ENCODE measurements at regions not wholly inside any gene's neighbourhood (a gene's known extent, or its start where the extent isn't known, plus 50 kb on each side); places are given as distances from the start of the nearest gene placed in this dataset.
A peak's percentile ranks its signal among the peaks of the same experiment; 100 is the strongest.

- no peak for DNase-seq (ENCODE audit: low read depth in 2 of 2)
Measured at GRCh38 chr21:17440969-17441368, 71.9 kb upstream of the CXADR start.

DNA sequence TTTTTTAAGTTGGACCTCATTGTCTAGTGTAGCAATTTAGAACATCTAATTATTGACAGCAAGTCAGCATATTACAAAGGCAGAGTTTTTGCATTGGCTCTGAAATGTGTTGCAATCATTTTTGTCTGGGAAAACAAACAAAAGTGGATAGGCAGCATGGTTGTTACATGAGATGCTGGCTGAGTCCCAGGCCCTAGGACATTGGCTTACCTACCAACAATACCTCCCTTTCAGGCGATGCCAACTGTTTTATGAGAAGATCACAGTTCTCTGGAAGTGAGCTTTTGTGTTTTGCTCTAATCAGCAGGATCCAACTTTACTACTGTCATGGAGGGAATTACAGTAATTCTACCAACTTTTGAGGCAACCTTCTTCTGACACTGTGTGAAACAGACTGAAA, 71.5 kb upstream of the CXADR start:
- no peak for DNase-seq (ENCODE audit: low read depth in 2 of 2)

GRCh38 chr21:17442165-17442564, 70.7 kb upstream of the CXADR start:
- no peak for DNase-seq (ENCODE audit: low read depth in 2 of 2)

DNA sequence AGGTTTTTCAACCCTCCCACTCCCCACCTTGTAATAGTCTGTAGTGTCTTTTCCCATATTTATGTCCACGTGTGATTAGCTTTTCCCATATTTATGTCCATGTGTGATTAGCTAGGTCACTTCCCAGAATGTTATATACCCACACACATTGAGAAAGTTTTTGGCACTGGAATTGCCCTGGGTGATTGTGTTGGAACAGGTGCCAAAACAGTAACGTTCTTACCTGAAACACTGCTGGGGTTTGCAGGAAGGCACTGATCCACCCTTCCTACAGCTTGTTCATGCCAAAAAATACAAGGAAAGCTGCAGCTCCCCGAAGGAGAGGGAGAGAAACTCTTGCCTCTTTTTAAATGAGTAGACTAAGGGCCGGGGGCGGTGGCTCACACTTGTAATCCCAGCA, 68.0 kb upstream of the CXADR start:
- DNase-seq (ENCODE audit: low read depth in 2 of 2) = no peak

GRCh38 chr21:17446737-17447136, 66.1 kb upstream of the CXADR start:
- DNase-seq (ENCODE audit: low read depth in 2 of 2) = no peak

DNA sequence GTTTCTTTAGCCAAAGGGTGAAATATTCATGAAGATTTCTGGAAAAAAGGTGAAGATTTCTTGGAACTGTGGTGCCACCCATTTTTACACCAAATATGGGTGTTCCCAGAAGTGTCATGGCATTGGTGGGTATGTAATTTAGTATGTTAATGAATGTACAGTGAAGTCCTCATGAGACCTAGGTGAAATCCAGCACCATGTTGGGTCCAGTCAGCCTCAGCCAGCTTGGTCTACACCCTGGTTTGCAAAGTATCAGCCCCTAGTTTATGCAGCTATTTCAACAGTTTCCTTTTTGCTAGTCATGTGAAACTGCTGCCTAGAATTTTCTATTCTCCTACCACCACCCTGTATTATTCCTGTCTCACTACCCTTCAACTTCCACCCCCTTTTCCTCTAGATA, 63.1 kb upstream of the CXADR start:
- no peak for DNase-seq (ENCODE audit: low read depth in 2 of 2)

GRCh38 chr21:17451364-17451891, 61.4 kb upstream of the CXADR start:
- no peak for DNase-seq (ENCODE audit: low read depth in 2 of 2)

GRCh38 chr21:17454315-17455027, 58.4 kb upstream of the CXADR start:
- peak in 1 of 2 donors; percentile 0 for DNase-seq (ENCODE audit: low read depth in 2 of 2)

- DNase-seq (ENCODE audit: low read depth in 2 of 2) = no peak
Measured at GRCh38 chr21:17455028-17455353, 57.9 kb upstream of the CXADR start.

- no peak for DNase-seq (ENCODE audit: low read depth in 2 of 2)
Measured at GRCh38 chr21:17455451-17455850, 57.4 kb upstream of the CXADR start.

GRCh38 chr21:17458279-17458678, 54.6 kb upstream of the CXADR start:
- DNase-seq (ENCODE audit: low read depth in 2 of 2) = no peak

- DNase-seq (ENCODE audit: low read depth in 2 of 2) = no peak
Measured at GRCh38 chr21:17460094-17460493, 52.7 kb upstream of the CXADR start.

- no peak for DNase-seq (ENCODE audit: low read depth in 2 of 2)
Measured at GRCh38 chr21:17461014-17461413, 51.8 kb upstream of the CXADR start.

- no peak for DNase-seq (ENCODE audit: low read depth in 2 of 2)
Measured at GRCh38 chr21:17461582-17461981, 51.3 kb upstream of the CXADR start.

DNA sequence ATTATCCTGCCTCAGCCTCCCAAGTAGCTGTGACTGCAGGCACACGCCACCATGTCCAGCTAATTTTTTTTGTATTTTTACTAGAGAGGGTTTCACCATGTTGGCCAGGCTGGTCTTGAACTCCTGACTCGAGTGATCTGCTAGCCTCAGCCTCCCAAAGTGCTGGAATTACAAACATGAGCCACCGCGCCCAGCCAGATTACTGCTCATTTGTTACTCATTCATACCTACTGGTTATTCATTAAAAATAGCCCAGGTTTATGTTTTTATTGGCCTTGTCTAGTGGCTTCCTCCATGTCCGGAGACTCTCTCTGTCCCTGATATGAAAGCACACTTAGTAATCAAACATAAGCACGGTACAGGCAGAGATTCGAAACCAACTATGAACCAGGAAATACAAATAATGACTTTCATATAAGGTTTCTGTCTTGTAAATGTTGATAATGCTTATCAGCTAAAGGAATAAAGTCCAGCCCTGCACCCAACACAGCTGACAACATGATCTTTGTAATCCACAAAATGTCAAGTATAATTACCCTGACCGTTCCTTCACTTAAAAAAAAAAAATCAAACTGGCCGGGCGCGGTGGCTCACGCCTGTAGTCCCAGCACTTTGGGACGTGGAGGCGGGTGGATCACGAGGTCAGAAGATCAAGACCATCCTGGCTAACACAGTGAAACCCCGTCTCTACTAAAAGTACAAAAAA, 50.4 kb upstream of the CXADR start:
- no peak for DNase-seq (ENCODE audit: low read depth in 2 of 2)

All from stimulated activated CD8-positive, alpha-beta memory T cell treated with anti-CD3 and anti-CD28 coated beads, Interleukin-2, amount 100 ng/mL, for 1 hour (primary cell).